GM19452 (cell line): ENCODE measurements at regions not wholly inside any gene's neighbourhood (a gene's known extent, or its start where the extent isn't known, plus 50 kb on each side); places are given as distances from the start of the nearest gene placed in this dataset.

ENCODE experiments used
- ATAC-seq: cut with Tn5 transposase; IDR thresholded peaks from one replicate; pipeline ENCODE4 v1.9.1; 2021; ENCODE audit not compliant: unreplicated experiment

DNA sequence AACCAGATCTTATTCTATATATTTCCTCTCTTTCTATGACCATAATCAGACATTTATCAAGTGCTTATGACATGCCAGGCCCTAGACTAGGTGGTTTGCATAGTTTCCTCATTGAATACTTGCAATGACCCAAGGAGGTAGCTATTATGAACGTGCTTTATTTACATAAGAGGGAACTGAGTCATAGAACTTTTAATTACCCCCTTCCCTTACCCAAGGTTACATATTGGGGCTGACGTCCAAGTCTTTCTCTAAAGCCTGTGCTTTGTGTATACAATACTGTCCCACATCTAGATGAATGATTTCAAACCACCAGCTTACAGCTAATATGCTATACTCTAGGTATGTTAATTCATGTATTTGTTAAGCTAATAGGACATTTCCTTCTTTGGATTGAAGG lies 91.9 kb upstream of the NPY start:
- ATAC-seq: no peak

DNA sequence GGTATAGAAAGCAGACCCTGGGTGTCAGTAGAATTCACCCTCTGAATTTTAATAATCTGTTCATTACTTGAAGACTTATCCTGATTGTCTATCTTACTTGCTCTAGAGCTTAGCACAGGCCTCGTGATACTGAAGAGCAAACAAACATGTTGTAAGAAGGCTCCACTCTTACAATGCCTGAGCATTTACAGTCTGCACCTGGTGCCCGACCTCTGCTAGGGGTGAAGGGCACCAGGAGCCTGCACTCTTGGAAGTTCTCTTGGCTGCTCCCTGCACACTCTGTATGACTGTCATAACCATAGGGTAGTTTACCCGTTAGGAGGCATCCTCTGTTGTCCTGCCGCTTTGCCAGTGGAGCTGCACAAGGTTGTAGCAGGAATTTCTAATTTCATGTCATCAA lies 91.3 kb upstream of the NPY start:
- no peak for ATAC-seq

DNA sequence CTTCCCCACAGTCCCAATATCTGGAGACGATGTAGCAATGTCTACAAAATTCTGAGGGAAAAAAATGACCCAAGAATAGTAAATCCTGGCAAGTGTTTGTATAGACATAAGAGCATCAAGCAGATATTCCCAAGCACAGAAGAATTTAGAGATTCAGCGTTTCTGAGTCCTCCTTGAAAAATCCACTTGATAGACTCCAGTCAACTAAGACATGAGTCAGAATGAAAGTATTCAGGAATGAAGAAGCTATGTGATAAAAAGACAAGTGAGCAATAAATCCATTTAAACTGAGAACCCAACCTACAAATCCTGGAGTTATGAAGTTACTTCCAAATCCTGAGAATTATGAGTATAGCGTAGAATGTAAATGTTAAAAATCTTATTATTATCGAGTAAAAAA lies 86.1 kb upstream of the NPY start:
- no peak for ATAC-seq

DNA sequence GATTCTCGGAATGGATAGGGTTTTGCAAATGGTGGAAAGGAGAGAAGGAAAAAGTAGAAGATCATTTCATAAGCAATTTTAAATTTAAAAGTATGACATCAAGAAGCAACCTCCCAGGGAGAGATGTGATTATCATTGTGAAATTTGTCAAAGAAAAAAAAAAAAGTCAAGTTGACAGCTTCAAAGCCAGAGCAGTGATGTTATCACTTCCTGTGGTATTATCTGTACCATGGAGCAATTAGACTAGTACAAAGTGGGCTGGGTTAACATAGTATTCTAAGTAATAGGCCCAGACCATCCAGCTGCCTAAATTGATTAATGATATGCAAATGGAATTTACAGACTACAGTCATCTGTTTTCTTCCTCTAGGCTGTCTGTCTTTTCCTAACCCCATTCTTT lies 84.0 kb upstream of the NPY start:
- no peak for ATAC-seq

DNA sequence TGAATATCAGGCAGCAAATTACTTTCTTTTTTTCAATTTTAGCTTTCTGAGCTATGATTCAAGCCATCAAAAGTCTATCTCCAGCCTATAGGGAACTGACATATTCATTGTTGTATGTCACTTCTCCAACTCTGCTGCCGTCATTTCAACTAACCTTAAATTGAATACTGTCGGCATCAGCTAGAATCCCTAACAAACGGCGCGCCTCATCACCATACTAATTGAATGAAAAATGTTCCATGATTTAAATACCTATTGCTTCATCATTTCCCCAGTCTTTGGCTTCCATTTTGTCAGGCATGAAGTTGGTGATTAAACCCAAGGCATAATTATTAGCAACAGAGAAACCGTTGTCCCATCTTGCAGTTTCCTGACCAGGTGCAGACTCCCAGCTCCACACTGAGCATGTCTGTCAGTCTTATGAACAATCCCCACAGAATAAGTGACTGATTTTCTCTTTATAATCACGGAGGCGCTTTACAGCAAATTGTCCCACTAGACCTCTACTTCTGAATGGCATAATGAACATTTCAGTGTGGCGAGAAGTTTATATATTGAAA lies 83.5 kb upstream of the NPY start:
- ATAC-seq: no peak

DNA sequence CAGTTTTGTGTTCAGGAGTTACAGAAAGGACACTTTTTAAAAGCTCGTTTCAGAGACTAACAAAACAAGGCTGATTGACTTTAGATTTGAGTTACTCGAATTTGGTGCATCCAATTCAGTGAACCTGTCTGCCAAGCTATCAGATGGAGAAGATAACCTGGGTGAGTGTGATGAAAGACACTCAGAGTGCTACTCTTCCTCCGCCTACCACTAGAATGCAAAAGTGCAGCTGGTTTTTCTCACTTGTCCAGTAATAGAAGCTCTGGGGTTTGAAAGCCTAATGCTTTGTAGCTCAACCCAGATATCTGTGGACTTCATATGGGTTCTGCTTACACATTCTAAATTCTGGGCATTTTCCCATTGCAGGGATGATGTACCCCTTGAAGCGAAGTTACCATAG lies 82.8 kb upstream of the NPY start:
- no peak for ATAC-seq

DNA sequence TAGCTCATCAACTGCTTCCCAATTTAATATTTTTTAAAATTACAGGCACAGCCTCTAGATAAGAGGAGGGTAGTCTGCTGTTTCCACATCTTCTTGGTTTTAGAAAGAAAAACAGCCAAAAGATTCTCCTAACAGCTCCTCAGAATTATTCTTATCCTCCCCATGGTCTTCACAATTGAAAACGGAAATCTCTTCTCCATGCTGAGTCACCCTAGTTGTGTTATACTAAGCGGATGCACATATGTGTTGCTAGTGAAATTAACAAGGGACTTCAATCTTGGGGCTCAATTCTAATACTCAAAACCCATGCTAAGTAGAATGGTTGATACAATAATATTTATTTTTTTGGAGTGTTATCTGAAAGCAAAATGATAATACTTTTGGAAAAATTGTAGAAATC lies 71.9 kb upstream of the NPY start:
- no peak for ATAC-seq

DNA sequence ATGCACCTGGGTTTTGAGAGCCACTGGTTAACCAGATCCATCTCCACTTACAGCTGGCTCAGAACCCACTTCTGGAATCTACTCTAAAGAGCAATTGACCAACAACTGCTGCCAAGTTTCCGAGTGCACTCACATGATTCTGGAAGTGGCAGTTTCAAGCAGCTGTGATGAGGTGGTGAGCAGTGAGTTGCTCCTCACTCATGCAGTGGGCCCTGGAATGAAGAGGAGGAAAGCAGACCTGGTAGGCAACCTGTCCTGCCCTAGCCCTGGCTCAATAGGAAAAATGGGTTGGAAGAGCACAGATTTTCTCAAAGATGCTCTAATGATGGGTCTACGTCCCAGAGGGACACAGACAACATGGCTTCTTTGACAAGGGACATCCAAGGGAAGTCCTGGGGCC lies 70.7 kb upstream of the NPY start:
- ATAC-seq: no peak

DNA sequence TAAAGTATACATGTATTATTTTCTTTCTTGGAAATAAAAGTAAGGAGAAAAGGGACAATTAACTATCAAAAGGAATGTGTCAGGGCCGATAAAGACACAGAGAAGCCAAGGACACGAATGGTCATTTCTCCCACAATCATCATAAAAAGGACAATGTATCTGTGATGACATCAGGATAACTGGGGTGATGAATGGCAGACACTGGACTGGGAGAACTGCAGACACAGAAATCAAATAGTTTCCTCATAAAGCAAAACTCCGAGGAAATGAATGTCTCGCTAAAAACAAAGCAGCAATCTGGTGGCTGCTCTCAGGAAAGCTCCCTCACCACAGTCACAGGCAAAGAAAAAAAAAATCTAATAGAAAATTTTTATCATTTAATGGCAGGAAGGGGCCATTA lies 69.3 kb upstream of the NPY start:
- ATAC-seq: no peak

DNA sequence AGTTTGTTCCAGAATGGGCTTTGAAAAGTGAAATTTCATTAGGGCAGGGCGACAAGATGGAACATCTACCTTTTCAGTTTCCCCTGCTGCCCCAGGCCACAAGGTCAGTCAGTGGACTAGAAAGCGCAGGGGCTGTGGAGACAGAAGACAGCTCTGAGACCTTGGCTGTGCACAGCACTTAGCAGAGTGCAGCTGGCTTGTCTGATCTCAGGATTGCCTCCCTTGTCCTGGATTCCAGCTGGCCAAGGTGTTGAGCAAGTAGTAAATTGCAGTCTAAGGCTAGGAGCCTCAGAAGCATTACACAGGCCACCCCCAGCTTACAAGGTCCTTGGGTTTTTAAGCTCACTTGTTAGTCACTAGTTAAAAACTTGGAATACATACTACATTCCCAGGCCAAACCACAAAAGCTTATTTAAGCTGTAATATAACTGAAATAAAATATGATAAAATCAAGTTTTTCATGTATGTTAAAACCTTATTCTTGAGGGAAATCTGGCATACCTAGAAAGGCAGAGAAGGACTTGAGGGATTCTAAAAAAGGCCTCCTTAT lies 67.3 kb upstream of the NPY start:
- ATAC-seq: no peak

DNA sequence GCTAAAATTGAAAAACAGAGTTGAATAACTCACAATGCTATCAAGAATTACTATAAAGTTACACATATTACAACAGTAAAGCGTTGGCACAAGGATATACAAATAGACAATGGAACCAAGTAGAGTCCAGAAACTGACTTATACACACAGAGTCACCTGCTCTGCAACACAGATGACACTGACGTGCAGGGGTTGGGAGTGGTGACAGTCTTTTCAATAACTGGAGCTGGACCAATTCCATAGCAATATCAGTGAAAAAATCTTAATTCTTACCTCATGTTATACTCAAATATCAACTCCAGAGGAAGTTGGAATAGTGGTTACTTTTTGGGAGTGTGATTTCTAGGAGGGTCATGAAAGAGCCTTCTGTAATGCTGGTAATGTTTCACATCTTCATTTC lies 62.5 kb upstream of the NPY start:
- no peak for ATAC-seq

DNA sequence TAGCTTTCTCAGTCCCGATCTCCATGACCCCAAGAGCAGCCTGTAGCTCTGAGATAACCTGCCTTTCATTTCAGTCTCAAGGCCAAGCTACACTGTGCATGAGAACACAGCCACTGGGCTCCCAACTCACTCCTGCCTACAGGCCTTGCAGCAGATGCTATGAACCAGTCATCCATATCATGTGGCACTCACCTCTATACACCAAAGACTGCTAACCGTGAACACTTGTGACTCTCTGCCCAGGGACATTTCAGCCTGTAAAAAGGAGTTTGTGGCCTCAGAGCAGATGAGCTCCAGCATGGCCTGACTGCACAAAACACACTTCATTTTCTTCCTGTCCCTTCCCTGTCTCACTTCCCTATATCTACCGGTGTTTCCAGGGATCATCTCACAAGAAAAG lies 56.9 kb upstream of the NPY start:
- peak; percentile 46 for ATAC-seq

DNA sequence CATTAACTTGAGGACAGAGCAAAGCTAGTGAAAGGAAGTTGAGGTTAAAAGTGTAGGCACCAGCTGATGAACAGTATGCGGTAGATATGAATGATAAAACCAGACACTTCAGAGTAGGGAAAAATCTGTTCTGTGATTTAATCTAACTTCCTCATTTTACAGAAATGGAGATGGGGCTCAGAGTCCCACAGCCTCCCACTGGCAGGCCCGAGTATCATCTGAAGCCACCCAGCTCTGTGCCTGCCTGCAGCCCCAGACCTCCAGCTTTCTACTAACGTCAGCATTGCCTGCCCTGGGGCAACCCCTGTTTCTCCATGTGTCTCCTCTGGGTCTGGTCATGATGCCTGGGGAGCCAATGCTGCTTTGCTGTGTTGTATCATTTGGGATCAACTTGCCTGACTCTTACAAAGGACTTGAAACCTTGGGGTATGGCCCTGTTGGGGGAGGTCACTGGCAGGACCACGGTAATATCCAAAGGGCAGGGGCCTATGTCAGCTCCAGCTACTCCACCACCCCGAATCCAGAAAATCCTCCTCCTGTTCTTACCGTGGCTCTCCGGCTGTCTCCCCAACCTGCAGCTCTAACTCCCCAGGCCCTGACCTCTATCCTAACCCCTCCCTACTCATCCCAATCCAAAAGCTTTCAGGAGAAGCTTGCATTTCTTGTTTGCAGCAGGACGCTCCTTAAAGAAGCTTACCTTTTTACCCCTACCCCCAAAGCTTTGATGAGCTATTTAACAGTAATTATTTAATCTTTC lies 56.2 kb upstream of the NPY start:
- ATAC-seq: peak; percentile 94

DNA sequence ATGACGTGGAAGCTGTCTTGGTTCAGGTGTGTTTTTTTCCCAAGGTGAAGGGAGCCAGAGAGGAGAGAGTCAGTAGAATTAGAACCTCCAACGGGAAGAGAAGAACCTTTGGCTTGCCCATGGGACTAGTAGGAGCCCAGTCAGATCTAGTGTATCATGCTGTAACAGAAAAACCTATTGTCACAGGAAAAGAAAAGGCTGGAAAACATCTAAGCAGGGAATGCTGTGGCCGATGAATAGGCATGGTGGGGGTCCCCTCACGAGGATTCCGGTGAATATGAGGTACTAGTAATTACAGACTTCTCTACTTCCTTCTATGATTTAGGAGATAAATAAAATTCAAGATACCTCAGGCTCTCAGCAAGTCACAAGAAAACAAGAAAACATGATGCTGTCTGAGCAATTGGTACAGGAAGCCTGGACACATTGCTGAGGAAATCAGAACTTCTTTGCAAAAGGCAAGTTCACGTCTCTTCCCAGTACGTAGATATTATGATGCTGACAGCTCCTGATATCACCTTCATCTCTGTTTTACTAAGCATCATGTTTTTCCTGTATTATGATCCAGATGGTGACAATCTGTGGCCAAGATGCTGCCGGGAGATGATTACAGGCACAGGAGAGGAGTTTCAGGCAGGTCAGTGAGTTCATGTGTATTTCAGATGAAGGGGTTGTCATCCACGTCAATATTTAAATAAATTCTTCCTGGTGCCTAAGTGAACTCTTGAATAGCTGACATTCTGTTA lies 54.3 kb upstream of the NPY start:
- no peak for ATAC-seq

DNA sequence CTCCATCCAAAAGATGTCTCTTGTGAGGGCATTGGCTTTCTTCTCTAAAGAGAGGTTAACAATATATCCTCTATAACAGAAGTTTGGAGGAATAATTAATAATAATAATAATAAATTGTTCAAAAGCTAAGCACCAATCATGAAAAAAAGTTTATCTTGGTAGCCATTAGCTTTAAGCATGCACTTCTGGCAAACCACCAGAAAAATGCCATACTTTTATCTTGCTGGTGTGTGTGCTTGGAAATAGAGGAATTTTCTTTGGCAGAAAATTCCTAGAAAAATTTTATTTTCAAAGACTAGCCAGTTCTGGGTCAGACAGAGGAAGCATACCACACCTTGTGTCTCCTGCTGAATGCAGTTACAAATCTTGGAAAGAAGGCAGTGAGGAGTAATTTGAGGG lies 52.5 kb upstream of the NPY start:
- no peak for ATAC-seq

DNA sequence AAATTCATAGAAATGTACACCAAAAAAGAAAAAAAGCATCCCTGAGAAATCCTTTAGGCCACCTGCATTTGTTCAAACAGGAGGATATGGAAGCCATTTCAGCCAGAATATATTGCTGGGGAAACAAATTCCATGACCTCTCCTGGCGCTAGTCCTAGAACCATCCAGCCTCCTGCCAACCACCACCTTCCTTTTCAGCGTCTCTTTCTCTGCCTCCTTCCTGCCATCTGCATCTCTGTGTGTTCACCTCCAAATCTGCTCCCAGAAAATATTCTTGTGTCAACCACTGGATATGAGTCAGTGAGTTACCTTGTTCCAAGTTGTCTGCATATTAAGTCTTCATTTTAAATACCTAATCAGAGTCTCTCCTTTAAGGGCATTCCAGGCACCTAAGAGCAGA lies 50.6 kb upstream of the NPY start:
- no peak for ATAC-seq
